Activated naive CD8-positive, alpha-beta T cell treated with anti-CD3 and anti-CD28 coated beads, Interleukin-2, amount 50 U/mL, for 24 hours (primary cell): ENCODE measurements at regions not wholly inside any gene's neighbourhood (a gene's known extent, or its start where the extent isn't known, plus 50 kb on each side); places are given as distances from the start of the nearest gene placed in this dataset.
"Not testable (repeated sequence)": the region's sequence is repeated elsewhere in the genome, so short reads cannot be mapped to it uniquely, and the experiment has no call there.

Source experiments
- ATAC-seq: fragments of 150-1000 bp; cut with Tn5 transposase; one replicate; pipeline ENCODE4 v1.10.0; 2021
- DNase-seq: peaks from one replicate; pipeline ENCODE4 v3.0.0; 2021
- H3K27ac Mint-ChIP-seq: one replicate; pipeline ENCODE4 v1.8.0; 2021; ENCODE audit warnings: mild to moderate bottlenecking, mixed read lengths
- H3K27me3 Mint-ChIP-seq: one replicate; pipeline ENCODE4 v1.8.0; 2021; ENCODE audit warnings: mixed read lengths
- H3K36me3 Mint-ChIP-seq: one replicate; pipeline ENCODE4 v1.8.0; 2021; ENCODE audit warnings: low read depth, mixed read lengths
- H3K4me1 Mint-ChIP-seq: one replicate; pipeline ENCODE4 v1.8.0; 2021; ENCODE audit warnings: mixed read lengths
- H3K4me3 Mint-ChIP-seq: one replicate; pipeline ENCODE4 v1.8.0; 2021; ENCODE audit warnings: mild to moderate bottlenecking, moderate library complexity, mixed read lengths
- H3K9me3 Mint-ChIP-seq: one replicate; pipeline ENCODE4 v1.8.0; 2021; ENCODE audit warnings: mixed read lengths

- Mint-ChIP-seq H3K27me3 (peaks cover 7% of the 10 kb centered on the region), H3K27ac (no peak overlapping the region), H3K9me3 (no peaks in the 10 kb centered on the region), H3K36me3 (no peaks in the 10 kb centered on the region), H3K4me1 (peaks cover 2% of the 10 kb centered on the region), H3K4me3 (no peak overlapping the region)
- no peak for DNase-seq
- ATAC-seq: no peak
Observed at GRCh38 chr16:48680881-48681280, 70.9 kb upstream of the N4BP1 start.

- Mint-ChIP-seq H3K27me3 (peaks cover 2% of the 10 kb centered on the region), H3K4me1 (no peaks in the 10 kb centered on the region), H3K27ac (no peak overlapping the region), H3K9me3 (peaks cover 4% of the 10 kb centered on the region), H3K36me3 (no peaks in the 10 kb centered on the region), H3K4me3 (no peak overlapping the region)
- no peak for DNase-seq
- ATAC-seq: no peak
Observed at GRCh38 chr16:48676836-48677235, 66.9 kb upstream of the N4BP1 start.

- H3K27ac Mint-ChIP-seq, H3K27me3 Mint-ChIP-seq, DNase-seq, H3K36me3 Mint-ChIP-seq, ATAC-seq, H3K4me3 Mint-ChIP-seq, H3K4me1 Mint-ChIP-seq: not testable (repeated sequence)
- H3K9me3 Mint-ChIP-seq: peaks cover 11% of the 10 kb centered on the region
Observed at GRCh38 chr16:48668184-48668583, 58.2 kb upstream of the N4BP1 start.

- DNase-seq (no peak), ATAC-seq (no peak)
- no peak overlapping the region for H3K4me3 Mint-ChIP-seq
- H3K36me3 Mint-ChIP-seq: peaks cover 3% of the 10 kb centered on the region
- H3K4me1 Mint-ChIP-seq: no peaks in the 10 kb centered on the region
- peaks cover 2% of the 10 kb centered on the region for H3K27me3 Mint-ChIP-seq
- peaks cover 17% of the 10 kb centered on the region for H3K9me3 Mint-ChIP-seq
- H3K27ac Mint-ChIP-seq: no peak overlapping the region
Observed at GRCh38 chr16:48659940-48660339, 50.0 kb upstream of the N4BP1 start.
